ENCODE measurements at regions not wholly inside any gene's neighbourhood (a gene's known extent, or its start where the extent isn't known, plus 50 kb on each side); places are given as distances from the start of the nearest gene placed in this dataset.

DNA sequence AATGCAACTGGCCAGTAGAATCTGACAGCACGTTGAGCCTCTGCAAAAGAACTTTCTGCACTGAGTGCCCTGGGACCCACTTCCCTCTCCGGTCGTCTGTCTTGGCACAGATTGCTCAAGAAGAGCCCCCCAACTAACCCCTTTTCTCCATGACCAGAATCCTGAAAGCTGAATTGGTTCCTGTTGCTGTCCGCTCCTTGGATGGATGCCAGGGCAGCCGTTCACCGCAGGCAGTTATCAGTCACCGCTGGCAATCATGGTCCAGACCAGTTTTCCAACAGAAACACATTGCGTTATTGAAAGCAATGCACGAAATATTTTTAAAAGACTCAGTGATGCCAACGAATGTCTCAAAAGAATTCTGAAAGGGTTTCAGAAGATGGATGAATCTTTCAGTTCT lies 733.7 kb upstream of the FRG1 start:
- Histone ChIP-seq H3K4me1 (ENCODE audit: control insufficient read depth, insufficient read depth, low read length) (peaks cover 8% of the 10 kb centered on the region), H4K8ac (ENCODE audit: low read depth in 2 of 2, low read length in 2 of 2) (no peak overlapping the region), H3K9ac (ENCODE audit: low read depth, low read length) (no peak overlapping the region), H3K79me1 (ENCODE audit: low read depth in 1 of 2, low read length in 2 of 2) (no peaks in the 10 kb centered on the region), H3K36me3 (ENCODE audit: control insufficient read depth, insufficient read depth, low read length) (no peaks in the 10 kb centered on the region), H3K4ac (ENCODE audit: low read depth, low read length) (no peak overlapping the region), H3K18ac (ENCODE audit: low read depth, low read length) (no peak overlapping the region), H2BK15ac (ENCODE audit: low read depth, low read length) (no peak overlapping the region), H4K5ac (ENCODE audit: low read depth, low read length) (no peak overlapping the region), H2BK20ac (ENCODE audit: low read depth, low read length) (no peak overlapping the region), H2AFZ (replicated peaks; ENCODE audit: low read length, poor library complexity) (no peak overlapping the region), H2BK5ac (ENCODE audit: low read depth, low read length, poor library complexity, severe bottlenecking) (no peak overlapping the region), H3K27me3 (ENCODE audit: control insufficient read depth, insufficient read depth, low read length) (no peaks in the 10 kb centered on the region), H3K23ac (ENCODE audit: low read depth, low read length) (no peak overlapping the region), H2AK9ac (replicated peaks; ENCODE audit: low read depth, low read length, poor library complexity) (no peak overlapping the region), H4K91ac (ENCODE audit: insufficient read depth, low read depth, low read length) (no peak overlapping the region), H3K9me3 (ENCODE audit: control insufficient read depth, insufficient read depth, low read length) (no peaks in the 10 kb centered on the region), H3K4me2 (ENCODE audit: low read depth, low read length) (no peak overlapping the region), H3K4me3 (ENCODE audit: insufficient read depth, low read depth, low read length) (no peak overlapping the region), H4K20me1 (ENCODE audit: insufficient read depth, low read length) (no peaks in the 10 kb centered on the region), H3K9me1 (ENCODE audit: insufficient read depth, low read length) (no peaks in the 10 kb centered on the region), H3K56ac (ENCODE audit: extremely low read depth, insufficient read depth, low read length) (no peak overlapping the region), H2BK120ac (ENCODE audit: low read depth, low read length) (no peak overlapping the region), H3K14ac (replicated peaks; ENCODE audit: low read depth, low read length) (no peak overlapping the region), H2AK5ac (ENCODE audit: low read depth, low read length) (no peak overlapping the region), H3K27ac (ENCODE audit: insufficient read depth, low read length) (no peak overlapping the region)
- ATAC-seq (ENCODE audit: low read depth) = no peak
- POLR2A ChIA-PET (ENCODE audit: unreplicated experiment) = no interaction called here
- dilution Hi-C loops (cut with HindIII; ENCODE audit: low sequenced_read_pairs, unreplicated experiment) = no loop called here
- intact Hi-C loops (cut with micrococcal nuclease) = loop anchor here (10.0 kb wide), 4 partner anchors 432 to 932 kb away; no protein-coding TSS in a partner anchor
- in situ Hi-C loops (cut with MboI; ENCODE audit: low sequenced_read_pairs) = no loop called here
- CTCF ChIA-PET = no interaction called here
- BruUV-seq (replicated peaks) = no TSS peak
- no peak for TF ChIP-seq RFX5 (IDR thresholded peaks at IDR 0.05; ENCODE audit: low read depth, low read length)
- TF ChIP-seq RAD21 (IDR thresholded peaks at IDR 0.05; ENCODE audit: low read length) = no peak
- TF ChIP-seq MAZ (IDR thresholded peaks at IDR 0.05; ENCODE audit: borderline replicate concordance, low read depth, low read length) = no peak
- TF ChIP-seq NFE2L2 (IDR thresholded peaks at IDR 0.05; ENCODE audit: low read depth, low read length) = no peak
- TF ChIP-seq SMC3 (IDR thresholded peaks at IDR 0.05; ENCODE audit: low read depth, low read length) = no peak
- TF ChIP-seq, protein P1, sequence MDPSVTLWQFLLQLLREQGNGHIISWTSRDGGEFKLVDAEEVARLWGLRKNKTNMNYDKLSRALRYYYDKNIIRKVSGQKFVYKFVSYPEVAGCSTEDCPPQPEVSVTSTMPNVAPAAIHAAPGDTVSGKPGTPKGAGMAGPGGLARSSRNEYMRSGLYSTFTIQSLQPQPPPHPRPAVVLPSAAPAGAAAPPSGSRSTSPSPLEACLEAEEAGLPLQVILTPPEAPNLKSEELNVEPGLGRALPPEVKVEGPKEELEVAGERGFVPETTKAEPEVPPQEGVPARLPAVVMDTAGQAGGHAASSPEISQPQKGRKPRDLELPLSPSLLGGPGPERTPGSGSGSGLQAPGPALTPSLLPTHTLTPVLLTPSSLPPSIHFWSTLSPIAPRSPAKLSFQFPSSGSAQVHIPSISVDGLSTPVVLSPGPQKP (IDR thresholded peaks at IDR 0.05; ENCODE audit: borderline replicate concordance, low read depth, low read length) = no peak
- 50% methylated on average over 3 of the region's 10 CpGs; no CpG with 5 or more reads in 1 of the 2 experiments for WGBS, 2 experiments (ENCODE audit: extremely low coverage in 2 of 2, insufficient read length in 1 of 2)
- no peak for DNase-seq

Measured in IMR-90 (cell line).